Keratinocyte (primary cell): ENCODE measurements at regions not wholly inside any gene's neighbourhood (a gene's known extent, or its start where the extent isn't known, plus 50 kb on each side); places are given as distances from the start of the nearest gene placed in this dataset.

Source experiments
- EZH2 ChIP-seq: IDR thresholded peaks from one replicate; pipeline ENCODE4 v1.6.1; 2012; ENCODE audit warnings: inconsistent platforms, mild to moderate bottlenecking, low read length, moderate library complexity
- TF ChIP-seq, protein P1 (sequence below), 3 experiments: IDR thresholded peaks in 1 of 3; conservative IDR thresholded peaks in 1 of 3; optimal IDR thresholded peaks in 1 of 3; 2 replicates in 2 of 3; 3 replicates in 1 of 3; pipeline versions ENCODE3 to v1.5.1; 2011; ENCODE audit warnings: low read length in 3 of 3, mild to moderate bottlenecking in 3 of 3, moderate library complexity in 2 of 3, control low read depth in 1 of 3, inconsistent platforms in 1 of 3; ENCODE audit not compliant: insufficient read depth in 2 of 3; ENCODE audit errors: extremely low read depth in 1 of 3

DNA sequence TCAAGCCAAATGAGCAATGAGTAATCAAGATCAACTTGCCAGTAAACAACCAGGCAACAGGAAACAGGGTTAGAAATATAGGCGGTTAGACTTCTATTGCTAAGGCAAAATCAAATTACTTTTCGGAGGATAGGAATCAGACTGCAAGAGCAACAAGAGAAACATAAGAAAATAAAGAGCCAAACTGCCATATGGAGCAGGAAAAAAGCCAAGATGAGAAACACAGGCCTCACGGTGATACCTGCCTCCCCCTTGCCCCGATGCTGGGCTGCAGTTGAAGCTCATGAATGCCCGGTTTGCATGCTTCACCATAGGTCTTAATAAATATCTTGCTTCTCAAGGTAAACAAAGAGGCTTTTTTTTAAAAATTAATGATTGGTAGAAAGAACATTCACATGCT is 158.4 kb upstream of the MAGEC2 start:
- TF ChIP-seq, protein P1, sequence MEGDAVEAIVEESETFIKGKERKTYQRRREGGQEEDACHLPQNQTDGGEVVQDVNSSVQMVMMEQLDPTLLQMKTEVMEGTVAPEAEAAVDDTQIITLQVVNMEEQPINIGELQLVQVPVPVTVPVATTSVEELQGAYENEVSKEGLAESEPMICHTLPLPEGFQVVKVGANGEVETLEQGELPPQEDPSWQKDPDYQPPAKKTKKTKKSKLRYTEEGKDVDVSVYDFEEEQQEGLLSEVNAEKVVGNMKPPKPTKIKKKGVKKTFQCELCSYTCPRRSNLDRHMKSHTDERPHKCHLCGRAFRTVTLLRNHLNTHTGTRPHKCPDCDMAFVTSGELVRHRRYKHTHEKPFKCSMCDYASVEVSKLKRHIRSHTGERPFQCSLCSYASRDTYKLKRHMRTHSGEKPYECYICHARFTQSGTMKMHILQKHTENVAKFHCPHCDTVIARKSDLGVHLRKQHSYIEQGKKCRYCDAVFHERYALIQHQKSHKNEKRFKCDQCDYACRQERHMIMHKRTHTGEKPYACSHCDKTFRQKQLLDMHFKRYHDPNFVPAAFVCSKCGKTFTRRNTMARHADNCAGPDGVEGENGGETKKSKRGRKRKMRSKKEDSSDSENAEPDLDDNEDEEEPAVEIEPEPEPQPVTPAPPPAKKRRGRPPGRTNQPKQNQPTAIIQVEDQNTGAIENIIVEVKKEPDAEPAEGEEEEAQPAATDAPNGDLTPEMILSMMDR (optimal IDR thresholded peaks at IDR 0.05 in 1 of 3, IDR thresholded peaks at IDR 0.05 in 1 of 3, conservative IDR thresholded peaks at IDR 0.05 in 1 of 3; ENCODE audit: extremely low read depth in 1 of 3, insufficient read depth in 2 of 3, low read length in 3 of 3), result no peak
- TF ChIP-seq EZH2, result no peak
